ENCODE measurements at regions not wholly inside any gene's neighbourhood (a gene's known extent, or its start where the extent isn't known, plus 50 kb on each side); places are given as distances from the start of the nearest gene placed in this dataset. TPM values are rescaled to one million over a fixed set of nuclear protein-coding genes. Genes with fewer than 3 reads are reported as not detected.

- ATAC-seq, result no peak
- no peak for TF ChIP-seq CTCF (IDR thresholded peaks at IDR 0.05)
- intact Hi-C loops (cut with DNase I), result no loop called here
Measured at GRCh38 chr13:61477619-61478018, 62.0 kb upstream of the PCDH20 start.

GRCh38 chr13:61470786-61471185 lies 55.1 kb upstream of the PCDH20 start:
- TF ChIP-seq CTCF (IDR thresholded peaks at IDR 0.05), result no peak
- DNase-seq (no peak), ATAC-seq (no peak)
- Histone ChIP-seq H3K27me3 (ENCODE audit: low read depth) (no peaks in the 10 kb centered on the region), H3K4me1 (no peaks in the 10 kb centered on the region), H3K4me3 (no peak overlapping the region), H3K27ac (no peak overlapping the region), H3K9me3 (no peaks in the 10 kb centered on the region), H3K36me3 (no peaks in the 10 kb centered on the region)
- intact Hi-C loops (cut with DNase I), result no loop called here

More at GRCh38 chr13:61477619-61478018, 62.0 kb upstream of the PCDH20 start:
- Histone ChIP-seq H3K27ac (no peak overlapping the region), H3K27me3 (ENCODE audit: low read depth) (no peaks in the 10 kb centered on the region), H3K9me3 (no peaks in the 10 kb centered on the region), H3K4me3 (no peak overlapping the region), H3K36me3 (no peaks in the 10 kb centered on the region), H3K4me1 (no peaks in the 10 kb centered on the region)
- DNase-seq, result no peak

GRCh38 chr13:61466280-61466679 lies 50.6 kb upstream of the PCDH20 start:
- no peak for DNase-seq
- Histone ChIP-seq H3K36me3 (no peaks in the 10 kb centered on the region), H3K27me3 (ENCODE audit: low read depth) (no peaks in the 10 kb centered on the region), H3K4me1 (no peaks in the 10 kb centered on the region), H3K4me3 (no peak overlapping the region), H3K27ac (no peak overlapping the region), H3K9me3 (no peaks in the 10 kb centered on the region)
- no peak for TF ChIP-seq CTCF (IDR thresholded peaks at IDR 0.05)
- ATAC-seq, result no peak
- intact Hi-C loops (cut with DNase I), result no loop called here

Small RNA genes in the stretch of these regions (microRNA-seq; reads per million reads assigned to microRNA genes)
- not detected for gene MIR4704 (ENCODE audit: borderline number of aligned reads)
- gene MIR548X2 (ENCODE audit: borderline number of aligned reads), result not detected

Data from lower lobe of right lung (tissue), 2 donors.